ENCODE measurements at regions not wholly inside any gene's neighbourhood (a gene's known extent, or its start where the extent isn't known, plus 50 kb on each side); places are given as distances from the start of the nearest gene placed in this dataset.
"Not testable (repeated sequence)": the region's sequence is repeated elsewhere in the genome, so short reads cannot be mapped to it uniquely, and the experiment has no call there.

DNA sequence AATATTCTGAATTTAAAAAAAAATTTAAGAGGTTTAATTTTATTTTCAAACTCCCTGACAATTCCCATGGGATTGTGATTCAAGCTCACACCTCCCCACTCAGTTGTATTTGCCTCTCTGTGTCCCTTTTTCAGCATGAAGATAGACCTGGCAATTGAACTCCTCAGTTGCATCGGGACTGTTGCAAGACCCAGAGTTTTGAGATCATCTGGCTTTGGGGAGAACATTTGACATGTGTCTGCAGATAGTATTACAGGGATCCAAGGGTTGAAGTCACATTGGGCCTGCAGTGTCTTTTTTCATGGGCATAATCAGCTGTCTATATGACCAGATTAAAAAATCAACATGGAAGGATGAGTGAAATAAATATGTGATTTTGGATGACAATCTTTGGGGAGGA is 91.1 kb upstream of the EOMES start:
- H3K36me3 ChIP-seq (ENCODE audit: control insufficient read depth, insufficient read depth, low read length) = no peaks in the 10 kb centered on the region
- no peak overlapping the region for H3K4me3 ChIP-seq (ENCODE audit: low read length)
- no peak for DNase-seq
- no peaks in the 10 kb centered on the region for H3K4me1 ChIP-seq (ENCODE audit: control insufficient read depth, insufficient read depth, low read length)
- H3K27ac ChIP-seq (ENCODE audit: low read length) = no peak overlapping the region
- no peaks in the 10 kb centered on the region for H3K9me3 ChIP-seq (replicated peaks; ENCODE audit: control insufficient read depth, low read depth, low read length)
- no peaks in the 10 kb centered on the region for H3K27me3 ChIP-seq (ENCODE audit: control insufficient read depth, insufficient read depth, low read length)
- WGBS (ENCODE audit: insufficient coverage) = 43% methylated on average over 1 of the region's 1 CpG

GRCh38 chr3:27821609-27822008 is 99.5 kb upstream of the EOMES start:
- DNase-seq; H3K4me1 ChIP-seq (ENCODE audit: control insufficient read depth, insufficient read depth, low read length); H3K9me3 ChIP-seq (replicated peaks; ENCODE audit: control insufficient read depth, low read depth, low read length); H3K4me3 ChIP-seq (ENCODE audit: low read length); H3K27me3 ChIP-seq (ENCODE audit: control insufficient read depth, insufficient read depth, low read length); H3K36me3 ChIP-seq (ENCODE audit: control insufficient read depth, insufficient read depth, low read length); H3K27ac ChIP-seq (ENCODE audit: low read length): not testable (repeated sequence)
- WGBS (ENCODE audit: insufficient coverage) = 89% methylated on average over 13 of the region's 23 CpGs

GRCh38 chr3:27824312-27825200 is 102.4 kb upstream of the EOMES start:
- DNase-seq = no peak
- H3K27ac ChIP-seq (ENCODE audit: low read length) = no peak overlapping the region
- no peaks in the 10 kb centered on the region for H3K4me1 ChIP-seq (ENCODE audit: control insufficient read depth, insufficient read depth, low read length)
- no peaks in the 10 kb centered on the region for H3K27me3 ChIP-seq (ENCODE audit: control insufficient read depth, insufficient read depth, low read length)
- 50% methylated on average over 2 of the region's 6 CpGs for WGBS (ENCODE audit: insufficient coverage)
- no peaks in the 10 kb centered on the region for H3K9me3 ChIP-seq (replicated peaks; ENCODE audit: control insufficient read depth, low read depth, low read length)
- no peaks in the 10 kb centered on the region for H3K36me3 ChIP-seq (ENCODE audit: control insufficient read depth, insufficient read depth, low read length)
- H3K4me3 ChIP-seq (ENCODE audit: low read length) = no peak overlapping the region

DNA sequence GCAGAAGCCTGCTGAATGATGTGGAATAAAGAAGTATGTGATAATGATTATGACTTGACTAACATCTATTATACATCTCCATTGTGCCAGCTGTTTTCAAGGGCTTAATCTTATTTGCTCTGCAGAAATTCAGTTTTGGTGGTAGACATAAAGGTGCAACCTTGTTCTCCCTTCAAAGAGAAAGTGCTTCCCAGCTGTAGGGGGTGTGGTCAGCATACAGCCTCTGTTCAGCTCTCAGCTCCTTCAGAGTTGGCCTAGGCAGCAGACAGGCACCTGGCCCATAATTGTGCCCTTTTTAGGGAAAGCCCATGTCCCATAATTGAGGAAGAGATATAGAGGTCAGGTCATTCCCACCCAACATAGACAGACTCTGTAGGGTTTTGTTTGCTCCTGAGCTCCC is 104.3 kb upstream of the EOMES start:
- no peak overlapping the region for H3K4me3 ChIP-seq (ENCODE audit: low read length)
- H3K4me1 ChIP-seq (ENCODE audit: control insufficient read depth, insufficient read depth, low read length) = no peaks in the 10 kb centered on the region
- no peaks in the 10 kb centered on the region for H3K27me3 ChIP-seq (ENCODE audit: control insufficient read depth, insufficient read depth, low read length)
- no peaks in the 10 kb centered on the region for H3K9me3 ChIP-seq (replicated peaks; ENCODE audit: control insufficient read depth, low read depth, low read length)
- H3K36me3 ChIP-seq (ENCODE audit: control insufficient read depth, insufficient read depth, low read length) = no peaks in the 10 kb centered on the region
- no peak overlapping the region for H3K27ac ChIP-seq (ENCODE audit: low read length)
- DNase-seq = no peak

DNA sequence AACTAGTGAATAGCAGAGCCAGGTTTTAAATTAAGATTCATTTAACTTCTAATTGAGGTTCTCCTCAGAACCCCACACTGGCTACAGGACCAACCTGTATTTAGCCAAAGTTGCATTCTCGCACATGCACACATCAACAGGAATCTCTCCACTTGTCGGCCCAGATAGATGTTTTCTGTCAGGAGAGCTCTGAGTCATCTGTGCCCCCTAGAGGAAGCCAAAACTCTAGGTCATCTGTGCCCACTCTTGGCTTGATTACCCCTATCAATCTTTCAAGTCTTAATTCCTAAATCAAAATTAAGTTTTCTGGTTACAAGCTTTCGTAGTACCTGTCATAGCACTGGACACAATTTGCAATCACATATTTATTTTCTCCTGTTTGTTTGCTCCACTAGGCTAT is 104.9 kb upstream of the EOMES start:
- no peak for DNase-seq
- Histone ChIP-seq H3K27me3 (ENCODE audit: control insufficient read depth, insufficient read depth, low read length) (no peaks in the 10 kb centered on the region), H3K9me3 (replicated peaks; ENCODE audit: control insufficient read depth, low read depth, low read length) (peaks cover 1% of the 10 kb centered on the region), H3K36me3 (ENCODE audit: control insufficient read depth, insufficient read depth, low read length) (no peaks in the 10 kb centered on the region), H3K4me1 (ENCODE audit: control insufficient read depth, insufficient read depth, low read length) (no peaks in the 10 kb centered on the region), H3K4me3 (ENCODE audit: low read length) (no peak overlapping the region), H3K27ac (ENCODE audit: low read length) (no peak overlapping the region)
- WGBS (ENCODE audit: insufficient coverage) = 70% methylated on average over 2 of the region's 3 CpGs

DNA sequence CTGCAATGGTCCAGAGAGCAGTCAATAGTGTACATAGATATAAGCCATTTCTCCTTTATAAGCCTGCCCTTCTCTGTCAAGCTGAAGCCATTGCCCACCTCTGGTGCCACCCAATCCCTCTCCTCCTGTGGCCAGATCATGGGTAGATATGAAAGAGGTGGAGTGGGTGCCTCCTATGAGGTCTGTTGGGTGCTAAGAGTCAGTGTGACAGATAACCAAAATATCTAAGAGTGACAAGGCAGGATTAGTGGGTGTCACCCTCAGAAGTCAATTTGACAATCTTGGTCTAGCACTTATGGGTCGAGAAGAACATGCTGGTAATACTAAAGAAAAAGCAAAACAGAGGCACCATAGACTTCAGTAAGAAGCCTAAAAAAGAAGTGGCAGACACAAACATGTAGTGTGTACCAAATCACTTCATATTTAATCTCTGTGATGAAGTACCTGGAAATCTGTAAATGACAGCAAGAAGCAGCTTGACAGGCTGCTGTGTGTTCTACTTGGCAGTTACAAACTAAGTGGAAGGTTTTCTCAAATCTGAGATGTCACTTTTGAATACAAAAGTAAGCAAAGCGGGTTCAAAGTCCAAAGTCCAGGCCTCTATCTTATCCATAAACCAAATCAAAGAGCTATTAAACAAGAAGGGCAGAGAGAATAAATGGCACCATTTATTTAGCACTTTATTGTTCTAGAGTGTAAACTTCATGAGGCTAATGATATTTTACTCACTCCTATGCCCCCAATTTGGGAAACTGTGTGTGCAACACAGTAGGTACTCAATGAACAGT is 118.9 kb upstream of the EOMES start:
- no CpG with 5 or more reads among the region's 2 CpGs for WGBS (ENCODE audit: insufficient coverage)

DNA sequence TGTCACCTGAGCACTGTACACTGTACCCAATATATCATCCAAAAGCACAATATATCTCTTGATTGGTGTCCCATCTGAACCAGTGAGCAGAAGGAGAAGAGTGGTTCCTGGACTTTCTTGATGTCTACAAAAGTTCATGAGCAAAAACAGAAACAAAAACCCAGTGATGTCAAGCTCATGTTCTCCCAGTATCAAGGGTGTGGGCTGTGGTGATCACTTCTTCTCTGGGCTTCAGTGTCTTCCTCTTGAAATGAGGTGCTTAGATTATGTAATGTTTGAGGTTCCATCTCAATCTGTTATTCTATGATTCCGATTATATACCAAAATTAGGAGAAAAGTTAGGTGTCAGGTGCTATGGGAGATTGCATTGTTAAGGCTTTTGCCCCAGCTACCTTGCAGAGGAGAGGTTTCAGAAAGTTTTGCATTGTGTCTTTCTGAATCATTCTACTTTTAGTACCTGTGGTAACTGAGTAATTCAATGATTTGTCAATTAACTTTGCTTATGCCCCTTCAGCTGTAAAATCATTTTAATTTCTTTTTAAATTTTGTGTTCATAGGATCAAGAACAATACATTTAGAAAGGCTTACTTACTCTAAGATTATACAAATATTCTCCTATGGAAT is 122.0 kb upstream of the EOMES start:
- Histone ChIP-seq H3K4me3 (ENCODE audit: low read length) (no peak overlapping the region), H3K27ac (ENCODE audit: low read length) (no peak overlapping the region), H3K36me3 (ENCODE audit: control insufficient read depth, insufficient read depth, low read length) (no peaks in the 10 kb centered on the region), H3K27me3 (ENCODE audit: control insufficient read depth, insufficient read depth, low read length) (no peaks in the 10 kb centered on the region), H3K9me3 (replicated peaks; ENCODE audit: control insufficient read depth, low read depth, low read length) (no peaks in the 10 kb centered on the region), H3K4me1 (ENCODE audit: control insufficient read depth, insufficient read depth, low read length) (no peaks in the 10 kb centered on the region)
- WGBS (ENCODE audit: insufficient coverage) = no CpG with 5 or more reads among the region's 1 CpG
- DNase-seq = no peak

More for the DNA sequence above, 118.9 kb upstream of the EOMES start:
- H3K4me3 ChIP-seq (ENCODE audit: low read length) = no peak overlapping the region
- no peaks in the 10 kb centered on the region for H3K4me1 ChIP-seq (ENCODE audit: control insufficient read depth, insufficient read depth, low read length)
- no peak overlapping the region for H3K27ac ChIP-seq (ENCODE audit: low read length)
- peaks cover 2% of the 10 kb centered on the region for H3K9me3 ChIP-seq (replicated peaks; ENCODE audit: control insufficient read depth, low read depth, low read length)
- H3K27me3 ChIP-seq (ENCODE audit: control insufficient read depth, insufficient read depth, low read length) = no peaks in the 10 kb centered on the region
- no peaks in the 10 kb centered on the region for H3K36me3 ChIP-seq (ENCODE audit: control insufficient read depth, insufficient read depth, low read length)
- DNase-seq = no peak

DNA sequence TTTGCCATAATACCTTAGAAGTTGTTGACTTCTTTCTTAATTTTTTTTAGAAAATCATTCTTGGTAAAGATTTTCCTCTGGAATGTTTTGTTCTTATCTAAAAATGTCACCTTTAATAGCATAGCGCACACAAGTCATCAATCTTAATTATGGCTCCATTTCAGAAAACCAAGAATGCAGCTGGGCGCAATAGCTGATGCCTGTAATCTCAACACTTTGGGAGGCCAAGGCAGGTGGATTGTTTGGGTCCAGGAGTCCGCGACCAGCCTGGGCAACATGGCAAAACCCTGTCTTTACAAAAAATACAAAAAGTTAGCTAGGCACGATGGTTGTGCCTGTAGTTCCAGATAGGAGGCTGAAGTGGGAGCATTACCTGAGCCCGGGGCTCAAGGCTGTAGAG is 125.6 kb upstream of the EOMES start:
- H3K27ac ChIP-seq (ENCODE audit: low read length) = no peak overlapping the region
- H3K36me3 ChIP-seq (ENCODE audit: control insufficient read depth, insufficient read depth, low read length) = no peaks in the 10 kb centered on the region
- no peaks in the 10 kb centered on the region for H3K9me3 ChIP-seq (replicated peaks; ENCODE audit: control insufficient read depth, low read depth, low read length)
- no peaks in the 10 kb centered on the region for H3K4me1 ChIP-seq (ENCODE audit: control insufficient read depth, insufficient read depth, low read length)
- no CpG with 5 or more reads among the region's 6 CpGs for WGBS (ENCODE audit: insufficient coverage)
- DNase-seq = no peak
- H3K27me3 ChIP-seq (ENCODE audit: control insufficient read depth, insufficient read depth, low read length) = no peaks in the 10 kb centered on the region
- H3K4me3 ChIP-seq (ENCODE audit: low read length) = no peak overlapping the region

GRCh38 chr3:27848826-27849225 is 126.7 kb upstream of the EOMES start:
- H3K27me3 ChIP-seq (ENCODE audit: control insufficient read depth, insufficient read depth, low read length) = no peaks in the 10 kb centered on the region
- H3K4me1 ChIP-seq (ENCODE audit: control insufficient read depth, insufficient read depth, low read length) = no peaks in the 10 kb centered on the region
- H3K27ac ChIP-seq (ENCODE audit: low read length) = no peak overlapping the region
- WGBS (ENCODE audit: insufficient coverage) = no CpG with 5 or more reads among the region's 1 CpG
- DNase-seq = no peak
- no peak overlapping the region for H3K4me3 ChIP-seq (ENCODE audit: low read length)
- no peaks in the 10 kb centered on the region for H3K9me3 ChIP-seq (replicated peaks; ENCODE audit: control insufficient read depth, low read depth, low read length)
- H3K36me3 ChIP-seq (ENCODE audit: control insufficient read depth, insufficient read depth, low read length) = no peaks in the 10 kb centered on the region

- no peaks in the 10 kb centered on the region for H3K4me1 ChIP-seq (ENCODE audit: control insufficient read depth, insufficient read depth, low read length)
- no peak for DNase-seq
- no peaks in the 10 kb centered on the region for H3K27me3 ChIP-seq (ENCODE audit: control insufficient read depth, insufficient read depth, low read length)
- H3K36me3 ChIP-seq (ENCODE audit: control insufficient read depth, insufficient read depth, low read length) = no peaks in the 10 kb centered on the region
- H3K27ac ChIP-seq (ENCODE audit: low read length) = no peak overlapping the region
- peaks cover 2% of the 10 kb centered on the region for H3K9me3 ChIP-seq (replicated peaks; ENCODE audit: control insufficient read depth, low read depth, low read length)
- no peak overlapping the region for H3K4me3 ChIP-seq (ENCODE audit: low read length)
- WGBS (ENCODE audit: insufficient coverage) = no CpG with 5 or more reads among the region's 1 CpG
Observed at GRCh38 chr3:27859821-27860220, 137.7 kb upstream of the EOMES start.
